ENCODE measurements at regions not wholly inside any gene's neighbourhood (a gene's known extent, or its start where the extent isn't known, plus 50 kb on each side); places are given as distances from the start of the nearest gene placed in this dataset.

- TF ChIP-seq EP300 (IDR thresholded peaks at IDR 0.05): no peak
- TF ChIP-seq CTCF (IDR thresholded peaks at IDR 0.05): no peak
These were observed 1365.8 kb upstream of the DIAPH2 start for GRCh38 chrX:95318882-95319281.
